Lung (tissue), 11 donors: ENCODE measurements at regions not wholly inside any gene's neighbourhood (a gene's known extent, or its start where the extent isn't known, plus 50 kb on each side); places are given as distances from the start of the nearest gene placed in this dataset.

Experiments
- ATAC-seq: fragments of 200-7000 bp; cut with Tn5 transposase; one replicate; pipeline ENCODE4 v1.9.1; 2020; ENCODE audit warnings: moderate number of reproducible peaks; ENCODE audit not compliant: insufficient read depth, low FRiP score
- DNase-seq, 3 donors: peaks; one replicate each; pipeline ENCODE4 v3.0.0-alpha.2; 2013 to 2017
- H3K27ac ChIP-seq, 2 donors: one replicate each; pipeline ENCODE4 v1.5.1; 2013; ENCODE audit warnings: mild to moderate bottlenecking in 2 of 2, moderate library complexity in 2 of 2, control low read depth in 1 of 2, inconsistent platforms in 1 of 2, low read depth in 1 of 2, low read length in 1 of 2
- H3K27me3 ChIP-seq, 3 donors: one replicate each; pipeline ENCODE4 v1.5.1; 2013; ENCODE audit warnings: low read length in 2 of 3; ENCODE audit not compliant: control insufficient read depth in 3 of 3, insufficient read depth in 3 of 3
- H3K36me3 ChIP-seq, 4 donors: one replicate each; pipeline ENCODE4 v1.5.1; 2013; ENCODE audit warnings: low read length in 4 of 4, mild to moderate bottlenecking in 1 of 4, moderate library complexity in 1 of 4; ENCODE audit not compliant: control insufficient read depth in 4 of 4, insufficient read depth in 4 of 4
- H3K4me1 ChIP-seq, 5 donors: one replicate each; pipeline ENCODE4 v1.5.1; 2013; ENCODE audit warnings: low read length in 5 of 5, mild to moderate bottlenecking in 2 of 5, moderate library complexity in 1 of 5; ENCODE audit not compliant: control insufficient read depth in 5 of 5, insufficient read depth in 5 of 5
- H3K4me3 ChIP-seq: one replicate; pipeline ENCODE4 v1.5.1; 2013; ENCODE audit warnings: mild to moderate bottlenecking, control low read depth, moderate library complexity
- H3K9ac ChIP-seq, 2 donors: one replicate each; pipeline ENCODE4 v1.5.1; 2013; ENCODE audit warnings: low read length in 2 of 2, control low read depth in 1 of 2; ENCODE audit not compliant: insufficient read depth in 1 of 2
- H3K9me3 ChIP-seq, 4 donors: one replicate each; pipeline ENCODE4 v1.5.1; 2013; ENCODE audit warnings: low read length in 3 of 4, mild to moderate bottlenecking in 1 of 4, moderate library complexity in 1 of 4; ENCODE audit not compliant: control insufficient read depth in 4 of 4, insufficient read depth in 3 of 4
- WGBS, 2 donors: extraction: QIAGEN DNeasy Blood & Tissue Kit; methylation state at CpG; one replicate each; pipeline ENCODE4 v1.1.7; 2013; 5-methylcytosine and 5-hydroxymethylcytosine counted together
- TF ChIP-seq, protein P1 (sequence below): IDR thresholded peaks from 2 replicates; pipeline ENCODE4 v1.5.1; 2012; ENCODE audit warnings: mild to moderate bottlenecking; ENCODE audit errors: control extremely low read depth, extremely low read depth
- donor health status: control.
- donor health status: control.
- donor health status: Bipolar disorder and iron deficiency.
- donor health status: healthy.
- donor health status: DM: yes; HTN: yes; CAD: no.

DNA sequence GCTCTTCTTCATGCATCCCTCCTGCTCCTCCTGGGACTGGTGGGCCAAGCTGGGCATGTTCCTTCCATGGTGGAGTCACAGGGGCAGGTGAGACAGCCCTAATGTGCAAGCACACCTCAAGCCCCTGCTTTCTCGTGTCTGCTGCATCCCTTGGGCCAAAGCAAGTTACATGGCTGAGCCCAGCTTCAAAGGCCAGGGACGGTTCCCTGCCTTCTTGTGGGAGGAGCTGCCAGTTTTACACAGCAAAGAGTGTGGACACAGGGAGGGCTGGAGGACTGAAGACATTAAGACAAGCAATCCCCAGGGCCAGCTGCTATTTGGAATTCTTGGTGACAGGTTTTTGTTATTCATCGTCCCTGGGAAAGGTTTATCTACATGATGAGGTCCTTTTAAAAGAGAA, 175.2 kb upstream of the CACNA1E start:
- peaks cover 0 to 7% (median 2%) of the 10 kb centered on the region in 4 donors for H3K9me3 ChIP-seq
- no peak overlapping the region for H3K4me3 ChIP-seq
- H3K27me3 ChIP-seq, result peaks cover 0 to 11% (median 5%) of the 10 kb centered on the region in 3 donors
- no peaks in the 10 kb centered on the region for H3K36me3 ChIP-seq
- no peak overlapping the region for H3K27ac ChIP-seq
- ATAC-seq (no peak), DNase-seq (no peak)
- no peak overlapping the region for H3K9ac ChIP-seq
- TF ChIP-seq, protein P1, sequence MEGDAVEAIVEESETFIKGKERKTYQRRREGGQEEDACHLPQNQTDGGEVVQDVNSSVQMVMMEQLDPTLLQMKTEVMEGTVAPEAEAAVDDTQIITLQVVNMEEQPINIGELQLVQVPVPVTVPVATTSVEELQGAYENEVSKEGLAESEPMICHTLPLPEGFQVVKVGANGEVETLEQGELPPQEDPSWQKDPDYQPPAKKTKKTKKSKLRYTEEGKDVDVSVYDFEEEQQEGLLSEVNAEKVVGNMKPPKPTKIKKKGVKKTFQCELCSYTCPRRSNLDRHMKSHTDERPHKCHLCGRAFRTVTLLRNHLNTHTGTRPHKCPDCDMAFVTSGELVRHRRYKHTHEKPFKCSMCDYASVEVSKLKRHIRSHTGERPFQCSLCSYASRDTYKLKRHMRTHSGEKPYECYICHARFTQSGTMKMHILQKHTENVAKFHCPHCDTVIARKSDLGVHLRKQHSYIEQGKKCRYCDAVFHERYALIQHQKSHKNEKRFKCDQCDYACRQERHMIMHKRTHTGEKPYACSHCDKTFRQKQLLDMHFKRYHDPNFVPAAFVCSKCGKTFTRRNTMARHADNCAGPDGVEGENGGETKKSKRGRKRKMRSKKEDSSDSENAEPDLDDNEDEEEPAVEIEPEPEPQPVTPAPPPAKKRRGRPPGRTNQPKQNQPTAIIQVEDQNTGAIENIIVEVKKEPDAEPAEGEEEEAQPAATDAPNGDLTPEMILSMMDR, result no peak
- WGBS, 2 donors, result 30 to 39% methylated on average over 3 of the region's 3 CpGs
- H3K4me1 ChIP-seq, result no peaks in the 10 kb centered on the region

- TF ChIP-seq, protein P1, result no peak
- Histone ChIP-seq H3K36me3 (no peaks in the 10 kb centered on the region), H3K27ac (no peak overlapping the region), H3K9ac (no peak overlapping the region), H3K4me3 (no peak overlapping the region), H3K9me3 (peaks cover 0 to 2% (median 0%) of the 10 kb centered on the region in 4 donors), H3K27me3 (peaks cover 5 to 35% (median 14%) of the 10 kb centered on the region in 3 donors), H3K4me1 (no peaks in the 10 kb centered on the region)
- DNase-seq (no peak), ATAC-seq (no peak)
- 55 to 81% methylated on average over 2 of the region's 2 CpGs for WGBS, 2 donors
Observed at GRCh38 chr1:181310560-181310959, 172.8 kb upstream of the CACNA1E start.

- TF ChIP-seq, protein P1, result no peak
- no peak overlapping the region for H3K4me3 ChIP-seq
- H3K27ac ChIP-seq, result no peak overlapping the region
- ATAC-seq, result no peak
- H3K27me3 ChIP-seq, result peaks cover 5 to 57% (median 34%) of the 10 kb centered on the region in 3 donors
- H3K36me3 ChIP-seq, result no peaks in the 10 kb centered on the region
- H3K4me1 ChIP-seq, result peaks cover 0 to 3% (median 0%) of the 10 kb centered on the region in 5 donors
- peaks cover 0 to 5% (median 0%) of the 10 kb centered on the region in 4 donors for H3K9me3 ChIP-seq
- H3K9ac ChIP-seq, result no peak overlapping the region
- 43 to 50% methylated on average over 4 of the region's 4 CpGs for WGBS, 2 donors
- DNase-seq, result no peak
Observed at GRCh38 chr1:181312946-181313345, 170.4 kb upstream of the CACNA1E start.

- ATAC-seq (no peak), DNase-seq (no peak)
- Histone ChIP-seq H3K4me1 (peaks cover 0 to 5% (median 3%) of the 10 kb centered on the region in 5 donors), H3K4me3 (no peak overlapping the region), H3K27me3 (peaks cover 7 to 61% (median 36%) of the 10 kb centered on the region in 3 donors), H3K9ac (no peak overlapping the region), H3K36me3 (no peaks in the 10 kb centered on the region), H3K27ac (no peak overlapping the region), H3K9me3 (peaks cover 0 to 3% (median 0%) of the 10 kb centered on the region in 4 donors)
- WGBS, 2 donors, result 85 to 88% methylated on average over 2 of the region's 2 CpGs
- TF ChIP-seq, protein P1, result no peak
Observed at GRCh38 chr1:181313466-181313865, 169.9 kb upstream of the CACNA1E start.
